ENCODE measurements at regions not wholly inside any gene's neighbourhood (a gene's known extent, or its start where the extent isn't known, plus 50 kb on each side); places are given as distances from the start of the nearest gene placed in this dataset.
"Not testable (repeated sequence)": the region's sequence is repeated elsewhere in the genome, so short reads cannot be mapped to it uniquely, and the experiment has no call there.

GRCh38 chr2:147172493-147173188 lies 672.2 kb upstream of the ACVR2A start:
- no peaks in the 10 kb centered on the region for H3K4me1 Mint-ChIP-seq
- H3K4me3 Mint-ChIP-seq: no peak overlapping the region
- H3K36me3 Mint-ChIP-seq: peaks cover 0 to 4% (median 0%) of the 10 kb centered on the region in 3 donors
- no peak for DNase-seq
- no peak overlapping the region for H3K27ac Mint-ChIP-seq
- H3K27me3 Mint-ChIP-seq (ENCODE audit: low read depth in 3 of 3): peaks cover 2 to 4% (median 4%) of the 10 kb centered on the region in 3 donors
- peaks cover 0 to 6% (median 0%) of the 10 kb centered on the region in 6 donors for H3K9me3 Mint-ChIP-seq

GRCh38 chr2:147171941-147172340 lies 672.9 kb upstream of the ACVR2A start:
- Mint-ChIP-seq H3K4me3 (no peak overlapping the region), H3K27me3 (ENCODE audit: low read depth in 3 of 3) (peaks cover 2 to 4% (median 4%) of the 10 kb centered on the region in 3 donors), H3K9me3 (peaks cover 0 to 6% (median 0%) of the 10 kb centered on the region in 6 donors), H3K4me1 (no peaks in the 10 kb centered on the region), H3K36me3 (peaks cover 0 to 4% (median 0%) of the 10 kb centered on the region in 3 donors), H3K27ac (no peak overlapping the region)
- no peak for DNase-seq

GRCh38 chr2:147170932-147171331 lies 673.9 kb upstream of the ACVR2A start:
- H3K27ac Mint-ChIP-seq: no peak overlapping the region
- peaks cover 2 to 4% (median 4%) of the 10 kb centered on the region in 3 donors for H3K27me3 Mint-ChIP-seq (ENCODE audit: low read depth in 3 of 3)
- H3K4me3 Mint-ChIP-seq: no peak overlapping the region
- no peaks in the 10 kb centered on the region for H3K4me1 Mint-ChIP-seq
- H3K9me3 Mint-ChIP-seq: peaks cover 0 to 3% (median 0%) of the 10 kb centered on the region in 6 donors
- H3K36me3 Mint-ChIP-seq: peaks cover 0 to under 1% (median 0%) of the 10 kb centered on the region in 3 donors
- DNase-seq: no peak

- Mint-ChIP-seq H3K4me3 (no peak overlapping the region), H3K36me3 (no peaks in the 10 kb centered on the region), H3K27ac (no peak overlapping the region), H3K4me1 (no peaks in the 10 kb centered on the region), H3K27me3 (ENCODE audit: low read depth in 3 of 3) (peaks cover 0 to 12% (median 4%) of the 10 kb centered on the region in 3 donors), H3K9me3 (peaks cover 0 to 4% (median 0%) of the 10 kb centered on the region in 6 donors)
- DNase-seq: no peak
These were observed 679.0 kb upstream of the ACVR2A start for GRCh38 chr2:147165697-147166382.

GRCh38 chr2:147164563-147164962 lies 680.3 kb upstream of the ACVR2A start:
- Mint-ChIP-seq H3K4me1 (no peaks in the 10 kb centered on the region), H3K27ac (no peak overlapping the region), H3K36me3 (no peaks in the 10 kb centered on the region), H3K9me3 (peaks cover 0 to 4% (median 0%) of the 10 kb centered on the region in 6 donors), H3K4me3 (no peak overlapping the region), H3K27me3 (ENCODE audit: low read depth in 3 of 3) (peaks cover 0 to 8% (median 4%) of the 10 kb centered on the region in 3 donors)
- no peak for DNase-seq

GRCh38 chr2:147161746-147162145 lies 683.1 kb upstream of the ACVR2A start:
- Mint-ChIP-seq H3K4me3 (no peak overlapping the region), H3K27ac (no peak overlapping the region), H3K27me3 (ENCODE audit: low read depth in 3 of 3) (peaks cover 0 to 8% (median 0%) of the 10 kb centered on the region in 3 donors), H3K4me1 (no peaks in the 10 kb centered on the region), H3K9me3 (peaks cover 0 to 2% (median 0%) of the 10 kb centered on the region in 6 donors), H3K36me3 (no peaks in the 10 kb centered on the region)
- DNase-seq: no peak

GRCh38 chr2:147156970-147157369 lies 687.9 kb upstream of the ACVR2A start:
- Mint-ChIP-seq H3K36me3 (no peaks in the 10 kb centered on the region), H3K9me3 (peaks cover 0 to 3% (median 0%) of the 10 kb centered on the region in 6 donors), H3K4me1 (no peaks in the 10 kb centered on the region), H3K27ac (no peak overlapping the region), H3K4me3 (no peak overlapping the region), H3K27me3 (ENCODE audit: low read depth in 3 of 3) (peaks cover 0 to 2% (median 0%) of the 10 kb centered on the region in 3 donors)
- DNase-seq: no peak

- Mint-ChIP-seq H3K27me3 (ENCODE audit: low read depth in 3 of 3) (peaks cover 0 to 11% (median 2%) of the 10 kb centered on the region in 3 donors), H3K4me1 (no peaks in the 10 kb centered on the region), H3K27ac (no peak overlapping the region), H3K36me3 (no peaks in the 10 kb centered on the region), H3K9me3 (peaks cover 0 to 4% (median 2%) of the 10 kb centered on the region in 6 donors), H3K4me3 (no peak overlapping the region)
- DNase-seq: no peak
These were observed 694.6 kb upstream of the ACVR2A start for GRCh38 chr2:147150241-147150635.

GRCh38 chr2:147149575-147150240 lies 695.1 kb upstream of the ACVR2A start:
- DNase-seq: no peak
- Mint-ChIP-seq H3K27me3 (ENCODE audit: low read depth in 3 of 3) (peaks cover 0 to 11% (median 2%) of the 10 kb centered on the region in 3 donors), H3K4me1 (no peaks in the 10 kb centered on the region), H3K27ac (no peak overlapping the region), H3K9me3 (peaks cover 0 to 4% (median 2%) of the 10 kb centered on the region in 6 donors), H3K36me3 (no peaks in the 10 kb centered on the region), H3K4me3 (no peak overlapping the region)

GRCh38 chr2:147147802-147148201 lies 697.0 kb upstream of the ACVR2A start:
- Mint-ChIP-seq H3K27me3 (ENCODE audit: low read depth in 3 of 3) (peaks cover 0 to 11% (median 2%) of the 10 kb centered on the region in 3 donors), H3K36me3 (no peaks in the 10 kb centered on the region), H3K4me3 (no peak overlapping the region), H3K4me1 (no peaks in the 10 kb centered on the region), H3K27ac (no peak overlapping the region), H3K9me3 (peaks cover 0 to 3% (median 2%) of the 10 kb centered on the region in 6 donors)
- no peak for DNase-seq

GRCh38 chr2:147141930-147142329 lies 702.9 kb upstream of the ACVR2A start:
- Mint-ChIP-seq H3K9me3 (peaks cover 0 to 2% (median 0%) of the 10 kb centered on the region in 6 donors), H3K36me3 (no peaks in the 10 kb centered on the region)

GRCh38 chr2:147139732-147140131 lies 705.1 kb upstream of the ACVR2A start:
- DNase-seq; H3K9me3 Mint-ChIP-seq; H3K36me3 Mint-ChIP-seq; H3K4me1 Mint-ChIP-seq; H3K4me3 Mint-ChIP-seq; H3K27me3 Mint-ChIP-seq (ENCODE audit: low read depth in 3 of 3); H3K27ac Mint-ChIP-seq: not testable (repeated sequence)

More at GRCh38 chr2:147141930-147142329, 702.9 kb upstream of the ACVR2A start:
- H3K4me3 Mint-ChIP-seq: no peak overlapping the region
- H3K27me3 Mint-ChIP-seq (ENCODE audit: low read depth in 3 of 3): peaks cover 0 to 1% (median 0%) of the 10 kb centered on the region in 3 donors
- no peak for DNase-seq
- H3K4me1 Mint-ChIP-seq: no peaks in the 10 kb centered on the region
- H3K27ac Mint-ChIP-seq: no peak overlapping the region

GRCh38 chr2:147137711-147138110 lies 707.1 kb upstream of the ACVR2A start:
- Mint-ChIP-seq H3K27ac (no peak overlapping the region), H3K4me3 (no peak overlapping the region), H3K27me3 (ENCODE audit: low read depth in 3 of 3) (peaks cover 0 to 1% (median 0%) of the 10 kb centered on the region in 3 donors), H3K36me3 (no peaks in the 10 kb centered on the region), H3K4me1 (no peaks in the 10 kb centered on the region), H3K9me3 (peaks cover 0 to 2% (median 0%) of the 10 kb centered on the region in 6 donors)
- no peak for DNase-seq

- H3K36me3 Mint-ChIP-seq: no peaks in the 10 kb centered on the region
- H3K9me3 Mint-ChIP-seq: no peaks in the 10 kb centered on the region
- H3K27me3 Mint-ChIP-seq (ENCODE audit: low read depth in 3 of 3): peaks cover 0 to 2% (median 1%) of the 10 kb centered on the region in 3 donors
- H3K27ac Mint-ChIP-seq: no peak overlapping the region
- no peak overlapping the region for H3K4me3 Mint-ChIP-seq
- no peak for DNase-seq
- H3K4me1 Mint-ChIP-seq: no peaks in the 10 kb centered on the region
These were observed 709.5 kb upstream of the ACVR2A start for GRCh38 chr2:147135376-147135775.
